Esophagus muscularis mucosa (tissue), 4 donors: ENCODE measurements at regions not wholly inside any gene's neighbourhood (a gene's known extent, or its start where the extent isn't known, plus 50 kb on each side); places are given as distances from the start of the nearest gene placed in this dataset.

Experiments
- DNase-seq: peaks from one replicate; pipeline ENCODE4 v3.0.0-alpha.2; 2017; ENCODE audit errors: extremely low spot score
- H3K27ac ChIP-seq, 4 donors: fragments of 200-600 bp; sonication (generic); replicated peaks in 1 of 4; 1 replicate in 3 of 4; 2 replicates in 1 of 4; pipeline ENCODE4 v1.5.1; 2016 to 2019; ENCODE audit warnings: mild to moderate bottlenecking in 1 of 4
- H3K27me3 ChIP-seq, 4 donors: fragments of 200-600 bp; sonication (generic); one replicate each; pipeline versions ENCODE4 v1.5.1 to v1.6.0; 2016 to 2019
- H3K36me3 ChIP-seq, 4 donors: fragments of 200-600 bp; sonication (generic); one replicate each; pipeline ENCODE4 v1.5.1; 2016 to 2019
- H3K4me1 ChIP-seq, 4 donors: fragments of 200-600 bp; sonication (generic); one replicate each; pipeline ENCODE4 v1.5.1; 2016 to 2019
- H3K4me3 ChIP-seq, 4 donors: fragments of 200-600 bp; sonication (generic); 1 replicate in 2 of 4; 2 replicates in 2 of 4; pipeline ENCODE4 v1.5.1; 2016 to 2019; ENCODE audit warnings: mild to moderate bottlenecking in 4 of 4, moderate library complexity in 1 of 4
- H3K9me3 ChIP-seq, 4 donors: fragments of 200-600 bp; sonication (generic); 1 replicate in 3 of 4; 2 replicates in 1 of 4; pipeline ENCODE4 v1.5.1; 2016 to 2019
- CTCF ChIP-seq, 3 experiments: fragments of 200-600 bp in 2 of 3; fragments of 450-650 bp in 1 of 3; sonication (generic) in 2 of 3; IDR thresholded peaks; one replicate each; pipeline ENCODE4 v1.5.1; 2017 to 2019; ENCODE audit warnings: antibody characterized with exemption in 3 of 3, mild to moderate bottlenecking in 2 of 3, moderate library complexity in 1 of 3
- EP300 ChIP-seq: sonication (generic); formaldehyde crosslinking; IDR thresholded peaks from one replicate; pipeline ENCODE4 v1.6.1; 2017; ENCODE audit warnings: antibody characterized with exemption
- POLR2A ChIP-seq: fragments of 450-650 bp; IDR thresholded peaks from one replicate; pipeline ENCODE4 v1.6.1; 2017; ENCODE audit warnings: antibody characterized with exemption, moderate library complexity, mild to moderate bottlenecking, low read depth
- POLR2AphosphoS5 ChIP-seq, 2 donors: sonication (generic); formaldehyde crosslinking; IDR thresholded peaks; one replicate each; pipeline ENCODE4 v1.6.1; 2017; ENCODE audit warnings: antibody characterized with exemption in 2 of 2
- WGBS: methylation state at CpG from one replicate; pipeline ENCODE4 v1.1.5; 2018; 5-methylcytosine and 5-hydroxymethylcytosine counted together
- intact Hi-C: fragments of 100-400 bp; cut with DNase I; formaldehyde crosslinking; loops from one replicate; pipeline ENCODE4 v1.15.1; 2023

- intact Hi-C loops = no loop called here
- no peak overlapping the region for H3K27ac ChIP-seq
- H3K27me3 ChIP-seq = no peaks in the 10 kb centered on the region
- H3K4me3 ChIP-seq = no peak overlapping the region
- no peaks in the 10 kb centered on the region for H3K9me3 ChIP-seq
- DNase-seq = no peak
- TF ChIP-seq EP300 = no peak
- no peak for TF ChIP-seq POLR2A
- TF ChIP-seq CTCF (IDR thresholded peaks at IDR 0.05) = no peak
- TF ChIP-seq POLR2AphosphoS5 (IDR thresholded peaks at IDR 0.05) = no peak
- H3K4me1 ChIP-seq = no peaks in the 10 kb centered on the region
- no peaks in the 10 kb centered on the region for H3K36me3 ChIP-seq
- 50% methylated on average over 1 of the region's 2 CpGs for WGBS
Measured at GRCh38 chr5:21663082-21663481, 1190.1 kb downstream of the CDH12 start.

GRCh38 chr5:21661184-21661583, 1192.0 kb downstream of the CDH12 start:
- Histone ChIP-seq H3K27me3 (no peaks in the 10 kb centered on the region), H3K27ac (no peak overlapping the region), H3K4me1 (no peaks in the 10 kb centered on the region), H3K9me3 (no peaks in the 10 kb centered on the region), H3K36me3 (no peaks in the 10 kb centered on the region), H3K4me3 (no peak overlapping the region)
- TF ChIP-seq EP300 (no peak), POLR2AphosphoS5 (IDR thresholded peaks at IDR 0.05) (no peak), POLR2A (no peak), CTCF (IDR thresholded peaks at IDR 0.05) (no peak)
- intact Hi-C loops = no loop called here
- 84% methylated on average over 2 of the region's 2 CpGs for WGBS
- DNase-seq = no peak

- DNase-seq = no peak
- no peaks in the 10 kb centered on the region for H3K4me1 ChIP-seq
- no peak overlapping the region for H3K4me3 ChIP-seq
- H3K36me3 ChIP-seq = no peaks in the 10 kb centered on the region
- no peak overlapping the region for H3K27ac ChIP-seq
- TF ChIP-seq POLR2AphosphoS5 (IDR thresholded peaks at IDR 0.05) = no peak
- no peak for TF ChIP-seq CTCF (IDR thresholded peaks at IDR 0.05)
- no peak for TF ChIP-seq POLR2A
- no peak for TF ChIP-seq EP300
- intact Hi-C loops = no loop called here
- H3K9me3 ChIP-seq = no peaks in the 10 kb centered on the region
- WGBS = 60% methylated on average over 2 of the region's 2 CpGs
- no peaks in the 10 kb centered on the region for H3K27me3 ChIP-seq
Measured at GRCh38 chr5:21654556-21654955, 1198.6 kb downstream of the CDH12 start.

GRCh38 chr5:21649969-21650368, 1203.2 kb downstream of the CDH12 start:
- intact Hi-C loops = no loop called here
- H3K27ac ChIP-seq = no peak overlapping the region
- TF ChIP-seq CTCF (IDR thresholded peaks at IDR 0.05) (no peak), POLR2AphosphoS5 (IDR thresholded peaks at IDR 0.05) (no peak), POLR2A (no peak), EP300 (no peak)
- H3K36me3 ChIP-seq = no peaks in the 10 kb centered on the region
- H3K4me3 ChIP-seq = no peak overlapping the region
- DNase-seq = no peak
- H3K4me1 ChIP-seq = no peaks in the 10 kb centered on the region
- H3K27me3 ChIP-seq = no peaks in the 10 kb centered on the region
- WGBS = 27% methylated on average over 3 of the region's 3 CpGs
- H3K9me3 ChIP-seq = no peaks in the 10 kb centered on the region

GRCh38 chr5:21646469-21646868, 1206.7 kb downstream of the CDH12 start:
- TF ChIP-seq EP300 (no peak), POLR2A (no peak), CTCF (IDR thresholded peaks at IDR 0.05) (no peak), POLR2AphosphoS5 (IDR thresholded peaks at IDR 0.05) (no peak)

More at GRCh38 chr5:21646469-21646868, 1206.7 kb downstream of the CDH12 start:
- intact Hi-C loops = no loop called here
- H3K4me3 ChIP-seq = no peak overlapping the region
- WGBS = 80% methylated on average over 2 of the region's 2 CpGs
- no peaks in the 10 kb centered on the region for H3K9me3 ChIP-seq
- H3K27me3 ChIP-seq = no peaks in the 10 kb centered on the region
- no peaks in the 10 kb centered on the region for H3K4me1 ChIP-seq
- no peak overlapping the region for H3K27ac ChIP-seq
- no peak for DNase-seq
- no peaks in the 10 kb centered on the region for H3K36me3 ChIP-seq
